ENCODE measurements at regions not wholly inside any gene's neighbourhood (a gene's known extent, or its start where the extent isn't known, plus 50 kb on each side); places are given as distances from the start of the nearest gene placed in this dataset.
"Not testable (repeated sequence)": the region's sequence is repeated elsewhere in the genome, so short reads cannot be mapped to it uniquely, and the experiment has no call there.

- DNase-seq (ENCODE audit: low read depth in 2 of 2), result no peak
Measured at GRCh38 chr4:128649161-128649560, 160.3 kb upstream of the JADE1 start.

- no peak for DNase-seq (ENCODE audit: low read depth in 2 of 2)
Measured at GRCh38 chr4:128648021-128648420, 161.5 kb upstream of the JADE1 start.

- DNase-seq (ENCODE audit: low read depth in 2 of 2), result not testable (repeated sequence)
Measured at GRCh38 chr4:128646893-128647292, 162.6 kb upstream of the JADE1 start.

GRCh38 chr4:128644693-128645654, 164.5 kb upstream of the JADE1 start:
- not testable (repeated sequence) for DNase-seq (ENCODE audit: low read depth in 2 of 2)

GRCh38 chr4:128644107-128644506, 165.4 kb upstream of the JADE1 start:
- not testable (repeated sequence) for DNase-seq (ENCODE audit: low read depth in 2 of 2)

- DNase-seq (ENCODE audit: low read depth in 2 of 2), result not testable (repeated sequence)
Measured at GRCh38 chr4:128641566-128641965, 167.9 kb upstream of the JADE1 start.

GRCh38 chr4:128639541-128640270, 169.8 kb upstream of the JADE1 start:
- DNase-seq (ENCODE audit: low read depth in 2 of 2), result no peak

GRCh38 chr4:128636906-128637305, 172.6 kb upstream of the JADE1 start:
- no peak for DNase-seq (ENCODE audit: low read depth in 2 of 2)

- no peak for DNase-seq (ENCODE audit: low read depth in 2 of 2)
Measured at GRCh38 chr4:128635955-128636560, 173.4 kb upstream of the JADE1 start.

GRCh38 chr4:128635141-128635954, 174.2 kb upstream of the JADE1 start:
- DNase-seq (ENCODE audit: low read depth in 2 of 2), result no peak

GRCh38 chr4:128633067-128633466, 176.4 kb upstream of the JADE1 start:
- no peak for DNase-seq (ENCODE audit: low read depth in 2 of 2)

- DNase-seq (ENCODE audit: low read depth in 2 of 2), result no peak
Measured at GRCh38 chr4:128630871-128631270, 178.6 kb upstream of the JADE1 start.

GRCh38 chr4:128623508-128624215, 185.8 kb upstream of the JADE1 start:
- DNase-seq (ENCODE audit: low read depth in 2 of 2), result no peak

- not testable (repeated sequence) for DNase-seq (ENCODE audit: low read depth in 2 of 2)
Measured at GRCh38 chr4:128620279-128620965, 189.1 kb upstream of the JADE1 start.

GRCh38 chr4:128615197-128615596, 194.3 kb upstream of the JADE1 start:
- no peak for DNase-seq (ENCODE audit: low read depth in 2 of 2)

GRCh38 chr4:128608006-128608405, 201.5 kb upstream of the JADE1 start:
- no peak for DNase-seq (ENCODE audit: low read depth in 2 of 2)

- no peak for DNase-seq (ENCODE audit: low read depth in 2 of 2)
Measured at GRCh38 chr4:128606173-128606572, 203.3 kb upstream of the JADE1 start.

- DNase-seq (ENCODE audit: low read depth in 2 of 2), result no peak
Measured at GRCh38 chr4:128604840-128605239, 204.7 kb upstream of the JADE1 start.

GRCh38 chr4:128604204-128604603, 205.3 kb upstream of the JADE1 start:
- DNase-seq (ENCODE audit: low read depth in 2 of 2), result no peak

- no peak for DNase-seq (ENCODE audit: low read depth in 2 of 2)
Measured at GRCh38 chr4:128603081-128603480, 206.4 kb upstream of the JADE1 start.
